Esophagus squamous epithelium (tissue), 5 donors: ENCODE measurements at regions not wholly inside any gene's neighbourhood (a gene's known extent, or its start where the extent isn't known, plus 50 kb on each side); places are given as distances from the start of the nearest gene placed in this dataset.

Source experiments
- DNase-seq: peaks from one replicate; lab custom pipeline; 2025; lab: John Stamatoyannopoulos, UW
- H3K27ac ChIP-seq, 4 donors: fragments of 200-600 bp; sonication (generic); one replicate each; pipeline ENCODE4 v1.5.1; 2016 to 2019; ENCODE audit warnings: mild to moderate bottlenecking in 1 of 4
- H3K27me3 ChIP-seq, 4 donors: fragments of 200-600 bp; sonication (generic); 1 replicate in 3 of 4; 2 replicates in 1 of 4; pipeline versions ENCODE4 v1.5.1 to v1.6.0; 2017 to 2021; ENCODE audit warnings: antibody characterized with exemption in 1 of 4
- H3K36me3 ChIP-seq, 3 donors: fragments of 200-600 bp; sonication (generic); one replicate each; pipeline ENCODE4 v1.5.1; 2016 to 2019
- H3K4me1 ChIP-seq, 3 donors: fragments of 200-600 bp; sonication (generic); one replicate each; pipeline ENCODE4 v1.5.1; 2017 to 2019
- H3K4me3 ChIP-seq, 4 donors: fragments of 200-600 bp; sonication (generic); 1 replicate in 3 of 4; 2 replicates in 1 of 4; pipeline ENCODE4 v1.5.1; 2016 to 2019; ENCODE audit warnings: mild to moderate bottlenecking in 2 of 4, moderate library complexity in 1 of 4
- H3K9me3 ChIP-seq, 3 donors: fragments of 200-600 bp; sonication (generic); one replicate each; pipeline ENCODE4 v1.5.1; 2016 to 2019
- CTCF ChIP-seq, 6 experiments: fragments of 450-650 bp in 4 of 6; fragments of 200-600 bp in 2 of 6; sonication (generic) in 2 of 6; IDR thresholded peaks; one replicate each; pipeline ENCODE4 v1.5.1; 2016 to 2019; ENCODE audit warnings: antibody characterized with exemption in 6 of 6, mild to moderate bottlenecking in 4 of 6, moderate library complexity in 4 of 6
- POLR2A ChIP-seq, 4 donors: fragments of 450-650 bp; IDR thresholded peaks; one replicate each; pipeline ENCODE4 v1.6.1; 2017; ENCODE audit warnings: antibody characterized with exemption in 4 of 4, mild to moderate bottlenecking in 4 of 4, moderate library complexity in 3 of 4
- WGBS, 2 donors: methylation state at CpG; one replicate each; pipeline ENCODE4 v1.1.5; 2018; 5-methylcytosine and 5-hydroxymethylcytosine counted together
- intact Hi-C: fragments of 100-400 bp; cut with DNase I; formaldehyde crosslinking; loops from one replicate; pipeline ENCODE4 v1.15.0; 2022
- donor health status: DM: yes; HTN: yes; CAD: no.

GRCh38 chr16:50475170-50475569 is 73.0 kb upstream of the NKD1 start:
- no peaks in the 10 kb centered on the region for H3K36me3 ChIP-seq
- H3K9me3 ChIP-seq: no peaks in the 10 kb centered on the region
- 74 to 76% methylated on average over 3 of the region's 3 CpGs for WGBS, 2 donors
- H3K27ac ChIP-seq: no peak overlapping the region
- H3K27me3 ChIP-seq: peaks cover 0 to 21% (median 0%) of the 10 kb centered on the region in 4 donors
- intact Hi-C loops: no loop called here
- TF ChIP-seq CTCF (IDR thresholded peaks at IDR 0.05) (no peak), POLR2A (IDR thresholded peaks at IDR 0.05) (no peak)
- no peak for DNase-seq
- peaks cover 0 to 13% (median 0%) of the 10 kb centered on the region in 3 donors for H3K4me1 ChIP-seq
- no peak overlapping the region for H3K4me3 ChIP-seq

GRCh38 chr16:50474138-50474537 is 74.1 kb upstream of the NKD1 start:
- no peak for TF ChIP-seq CTCF (IDR thresholded peaks at IDR 0.05)
- no peak for TF ChIP-seq POLR2A (IDR thresholded peaks at IDR 0.05)
- Histone ChIP-seq H3K36me3 (no peaks in the 10 kb centered on the region), H3K27ac (no peak overlapping the region), H3K4me3 (no peak overlapping the region), H3K27me3 (peaks cover 0 to 32% (median 0%) of the 10 kb centered on the region in 4 donors), H3K4me1 (peaks cover 0 to 13% (median 0%) of the 10 kb centered on the region in 3 donors), H3K9me3 (no peaks in the 10 kb centered on the region)
- WGBS, 2 donors: 15 to 27% methylated on average over 2 of the region's 2 CpGs
- intact Hi-C loops: no loop called here
- no peak for DNase-seq

- WGBS, 2 donors: 51 to 52% methylated on average over 2 to 3 of the region's 6 CpGs
- intact Hi-C loops: no loop called here
- H3K9me3 ChIP-seq: no peaks in the 10 kb centered on the region
- TF ChIP-seq CTCF (IDR thresholded peaks at IDR 0.05): no peak
- TF ChIP-seq POLR2A (IDR thresholded peaks at IDR 0.05): no peak
- H3K4me3 ChIP-seq: no peak overlapping the region
- no peak for DNase-seq
- H3K27ac ChIP-seq: no peak overlapping the region
- peaks cover 0 to 35% (median 0%) of the 10 kb centered on the region in 4 donors for H3K27me3 ChIP-seq
- no peaks in the 10 kb centered on the region for H3K36me3 ChIP-seq
- peaks cover 0 to 11% (median 2%) of the 10 kb centered on the region in 3 donors for H3K4me1 ChIP-seq
Measured at GRCh38 chr16:50473356-50473945, 74.7 kb upstream of the NKD1 start.

- peaks cover 0 to 35% (median 0%) of the 10 kb centered on the region in 4 donors for H3K27me3 ChIP-seq
- H3K4me3 ChIP-seq: no peak overlapping the region
- H3K9me3 ChIP-seq: no peaks in the 10 kb centered on the region
- intact Hi-C loops: no loop called here
- DNase-seq: no peak
- WGBS, 2 donors: 88 to 100% methylated on average over 1 of the region's 1 CpG
- no peaks in the 10 kb centered on the region for H3K36me3 ChIP-seq
- no peak for TF ChIP-seq CTCF (IDR thresholded peaks at IDR 0.05)
- H3K27ac ChIP-seq: no peak overlapping the region
- H3K4me1 ChIP-seq: peaks cover 4 to 18% (median 11%) of the 10 kb centered on the region in 3 donors
Measured at GRCh38 chr16:50472472-50472871, 75.7 kb upstream of the NKD1 start.

GRCh38 chr16:50470687-50471086 is 77.5 kb upstream of the NKD1 start:
- intact Hi-C loops: no loop called here
- Histone ChIP-seq H3K4me3 (no peak overlapping the region), H3K36me3 (no peaks in the 10 kb centered on the region), H3K9me3 (no peaks in the 10 kb centered on the region), H3K27me3 (peaks cover 0 to 46% (median 0%) of the 10 kb centered on the region in 4 donors), H3K27ac (no peak overlapping the region), H3K4me1 (peaks cover 4 to 18% (median 13%) of the 10 kb centered on the region in 3 donors)
- TF ChIP-seq POLR2A (IDR thresholded peaks at IDR 0.05) (no peak), CTCF (IDR thresholded peaks at IDR 0.05) (no peak)
- WGBS, 2 donors: 67 to 72% methylated on average over 3 of the region's 3 CpGs
- DNase-seq: no peak
